NCI-H748 (cell line): ENCODE measurements at regions not wholly inside any gene's neighbourhood (a gene's known extent, or its start where the extent isn't known, plus 50 kb on each side); places are given as distances from the start of the nearest gene placed in this dataset.

Source experiments
- DNase-seq: peaks from one replicate; lab custom pipeline; 2025; ENCODE audit not compliant: unreplicated experiment; lab: John Stamatoyannopoulos, UW

DNA sequence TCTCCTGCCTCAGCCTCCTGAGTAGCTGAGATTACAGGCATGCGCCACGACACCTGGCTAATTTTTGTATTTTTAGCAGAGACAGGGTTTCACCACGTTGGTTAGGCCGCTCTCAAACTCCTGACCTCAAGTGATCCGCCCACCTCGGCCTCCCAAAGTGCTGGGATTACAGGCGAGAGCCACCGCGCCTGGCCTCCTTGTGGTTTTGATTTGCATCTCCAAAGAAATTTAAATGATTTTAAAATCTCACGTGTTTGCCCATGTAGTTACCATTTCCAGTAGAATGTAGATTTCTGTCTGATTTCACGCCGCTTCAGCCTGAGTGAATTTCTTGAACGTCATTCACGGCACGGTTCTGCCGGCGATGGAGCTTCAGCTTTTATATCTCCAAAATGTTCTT lies 55.8 kb downstream of the IGF2 start:
- no peak for DNase-seq

GRCh38 chr11:2077061-2077802 lies 62.0 kb downstream of the IGF2 start:
- no peak for DNase-seq

- no peak for DNase-seq
These were observed 62.7 kb downstream of the IGF2 start for GRCh38 chr11:2076441-2076840.

DNA sequence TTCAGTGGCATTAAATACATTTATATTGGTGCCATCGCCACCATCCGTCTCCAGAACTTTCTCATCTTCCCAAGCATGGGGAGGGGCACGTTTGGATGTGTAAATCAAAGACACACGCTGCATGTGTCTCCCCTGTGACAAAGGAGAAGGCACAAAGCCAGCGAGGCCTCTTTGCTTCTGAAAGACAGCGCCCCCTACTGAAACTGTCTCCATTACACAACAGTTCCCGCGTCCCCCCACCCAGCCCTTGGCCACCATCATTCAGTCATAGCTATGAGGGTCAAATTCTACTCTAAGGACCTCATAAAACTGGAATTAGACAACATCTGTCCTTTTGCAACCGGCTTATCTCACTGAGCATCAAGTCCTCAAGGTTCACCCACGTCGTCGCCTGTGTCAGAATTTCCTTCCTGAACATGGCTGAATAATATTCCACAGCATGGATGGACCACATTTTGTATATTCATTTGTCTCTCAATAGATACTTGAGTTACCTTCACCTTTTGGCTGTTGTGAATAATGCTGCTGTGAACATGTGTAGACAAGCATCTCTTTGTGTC lies 64.8 kb downstream of the IGF2 start:
- DNase-seq, result peak; percentile 18

GRCh38 chr11:2072551-2073261 lies 66.5 kb downstream of the IGF2 start:
- no peak for DNase-seq

DNA sequence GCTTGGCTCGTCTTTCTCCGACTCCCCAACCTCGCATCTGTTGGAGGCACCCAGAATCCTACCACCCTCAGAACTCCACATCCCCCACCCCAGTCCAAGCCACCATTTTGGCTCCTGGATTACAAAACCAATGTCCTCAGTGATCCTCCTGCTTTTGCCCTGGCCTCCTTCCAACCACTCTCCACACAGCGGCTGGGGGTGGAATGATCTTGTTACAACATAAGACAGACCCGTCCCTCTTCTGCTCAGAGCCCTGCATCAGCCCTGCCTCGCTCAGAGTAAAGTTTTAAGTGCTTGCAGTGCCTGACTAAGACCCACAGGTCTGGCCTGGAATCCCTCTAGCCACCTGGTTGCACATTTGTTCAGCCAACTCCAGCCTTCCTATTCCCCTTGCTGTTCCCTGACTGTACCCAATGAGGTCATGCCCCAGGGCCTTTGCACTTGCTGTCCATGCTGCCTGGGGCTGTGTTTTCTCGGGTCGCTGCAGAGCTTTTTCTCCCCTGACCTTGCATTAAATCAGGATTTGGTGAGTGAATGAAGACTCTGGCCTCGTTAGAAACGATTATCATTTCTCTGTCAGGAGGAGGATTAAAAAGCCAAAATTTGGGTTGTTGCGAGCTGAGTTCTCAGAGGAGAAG lies 67.3 kb downstream of the IGF2 start:
- DNase-seq, result no peak
